Gastrocnemius medialis (tissue), 4 donors: ENCODE measurements at regions not wholly inside any gene's neighbourhood (a gene's known extent, or its start where the extent isn't known, plus 50 kb on each side); places are given as distances from the start of the nearest gene placed in this dataset.

Experiments
- ATAC-seq, 2 donors: fragments of 150-250 bp; one replicate each; pipeline ENCODE4 v1.9.1; 2016
- DNase-seq, 2 donors: peaks; one replicate each; pipeline ENCODE4 v3.0.0-alpha.2; 2019
- H3K27ac ChIP-seq, 4 donors: fragments of 200-600 bp; sonication (generic); 1 replicate in 1 of 4; 2 replicates in 3 of 4; pipeline ENCODE4 v1.5.1; 2016 to 2018; ENCODE audit warnings: mild to moderate bottlenecking in 2 of 4, moderate library complexity in 1 of 4
- H3K27me3 ChIP-seq, 3 donors: fragments of 200-600 bp; sonication (generic) in 2 of 3; 1 replicate in 1 of 3; 2 replicates in 2 of 3; pipeline versions ENCODE4 v1.5.1 to v1.6.0; 2016 to 2019; ENCODE audit warnings: mild to moderate bottlenecking in 1 of 3, moderate library complexity in 1 of 3
- H3K36me3 ChIP-seq, 2 donors: fragments of 200-600 bp; sonication (generic) in 1 of 2; one replicate each; pipeline ENCODE4 v1.5.1; 2017 to 2018
- H3K4me1 ChIP-seq, 2 donors: fragments of 200-600 bp; sonication (generic) in 1 of 2; one replicate each; pipeline ENCODE4 v1.5.1; 2016 to 2017; ENCODE audit warnings: mild to moderate bottlenecking in 2 of 2
- H3K4me3 ChIP-seq, 4 donors: fragments of 200-600 bp; sonication (generic) in 3 of 4; 1 replicate in 1 of 4; 2 replicates in 3 of 4; pipeline ENCODE4 v1.5.1; 2016 to 2019; ENCODE audit warnings: mild to moderate bottlenecking in 2 of 4
- H3K9me3 ChIP-seq, 3 donors: fragments of 200-600 bp; sonication (generic) in 2 of 3; 1 replicate in 1 of 3; 2 replicates in 2 of 3; pipeline ENCODE4 v1.5.1; 2016 to 2019
- POLR2A ChIP-seq, 2 donors: fragments of 450-650 bp; IDR thresholded peaks; one replicate each; pipeline ENCODE4 v1.6.1; 2017; ENCODE audit warnings: antibody characterized with exemption in 2 of 2, mild to moderate bottlenecking in 2 of 2, moderate library complexity in 2 of 2
- in situ Hi-C, 4 donors: fragments of 200-750 bp; cut with MboI; loops; one replicate each; pipeline versions ENCODE4 v1.15.0 to v1.8.0; 2017; ENCODE audit warnings: low sequenced_read_pairs in 4 of 4
- intact Hi-C: fragments of 100-400 bp; cut with DNase I; formaldehyde crosslinking; loops from one replicate; pipeline ENCODE4 v1.15.1; 2023; ENCODE audit warnings: low total_unique reads
- TF ChIP-seq, protein P1 (sequence below), 5 experiments: fragments of 450-650 bp in 3 of 5; fragments of 200-600 bp in 2 of 5; sonication (generic) in 2 of 5; IDR thresholded peaks in 4 of 5; conservative IDR thresholded peaks in 1 of 5; 1 replicate in 4 of 5; 2 replicates in 1 of 5; pipeline ENCODE4 v1.5.1; 2016 to 2019; ENCODE audit warnings: antibody characterized with exemption in 5 of 5, mild to moderate bottlenecking in 3 of 5, moderate library complexity in 3 of 5

DNA sequence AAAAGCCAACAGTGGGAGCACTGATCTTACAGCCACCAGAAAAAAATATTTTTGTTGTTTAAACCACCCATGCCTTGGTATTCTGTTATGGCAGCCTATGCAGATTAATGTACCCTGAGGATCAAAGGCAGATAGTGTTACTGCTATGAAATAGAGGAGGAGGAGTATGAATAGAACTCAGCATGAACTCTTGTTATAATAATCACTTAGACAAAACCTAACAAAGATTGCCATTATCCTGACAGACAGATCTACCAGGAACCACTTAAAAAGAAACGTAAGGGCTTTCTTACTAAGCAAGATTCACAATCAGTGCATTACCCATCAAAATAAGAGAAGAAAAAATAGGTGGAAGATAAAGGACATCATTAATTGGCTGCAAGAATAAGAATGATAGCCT, 558.3 kb downstream of the GALC start:
- Histone ChIP-seq H3K36me3 (no peaks in the 10 kb centered on the region), H3K27ac (no peak overlapping the region), H3K9me3 (no peaks in the 10 kb centered on the region), H3K4me1 (no peaks in the 10 kb centered on the region), H3K27me3 (no peaks in the 10 kb centered on the region), H3K4me3 (no peak overlapping the region)
- DNase-seq (no peak), ATAC-seq (no peak)
- intact Hi-C loops, result no loop called here
- in situ Hi-C loops, result no loop called here
- TF ChIP-seq, protein P1, sequence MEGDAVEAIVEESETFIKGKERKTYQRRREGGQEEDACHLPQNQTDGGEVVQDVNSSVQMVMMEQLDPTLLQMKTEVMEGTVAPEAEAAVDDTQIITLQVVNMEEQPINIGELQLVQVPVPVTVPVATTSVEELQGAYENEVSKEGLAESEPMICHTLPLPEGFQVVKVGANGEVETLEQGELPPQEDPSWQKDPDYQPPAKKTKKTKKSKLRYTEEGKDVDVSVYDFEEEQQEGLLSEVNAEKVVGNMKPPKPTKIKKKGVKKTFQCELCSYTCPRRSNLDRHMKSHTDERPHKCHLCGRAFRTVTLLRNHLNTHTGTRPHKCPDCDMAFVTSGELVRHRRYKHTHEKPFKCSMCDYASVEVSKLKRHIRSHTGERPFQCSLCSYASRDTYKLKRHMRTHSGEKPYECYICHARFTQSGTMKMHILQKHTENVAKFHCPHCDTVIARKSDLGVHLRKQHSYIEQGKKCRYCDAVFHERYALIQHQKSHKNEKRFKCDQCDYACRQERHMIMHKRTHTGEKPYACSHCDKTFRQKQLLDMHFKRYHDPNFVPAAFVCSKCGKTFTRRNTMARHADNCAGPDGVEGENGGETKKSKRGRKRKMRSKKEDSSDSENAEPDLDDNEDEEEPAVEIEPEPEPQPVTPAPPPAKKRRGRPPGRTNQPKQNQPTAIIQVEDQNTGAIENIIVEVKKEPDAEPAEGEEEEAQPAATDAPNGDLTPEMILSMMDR (IDR thresholded peaks at IDR 0.05 in 4 of 5, conservative IDR thresholded peaks at IDR 0.05 in 1 of 5), result no peak
- TF ChIP-seq POLR2A (IDR thresholded peaks at IDR 0.05), result no peak

DNA sequence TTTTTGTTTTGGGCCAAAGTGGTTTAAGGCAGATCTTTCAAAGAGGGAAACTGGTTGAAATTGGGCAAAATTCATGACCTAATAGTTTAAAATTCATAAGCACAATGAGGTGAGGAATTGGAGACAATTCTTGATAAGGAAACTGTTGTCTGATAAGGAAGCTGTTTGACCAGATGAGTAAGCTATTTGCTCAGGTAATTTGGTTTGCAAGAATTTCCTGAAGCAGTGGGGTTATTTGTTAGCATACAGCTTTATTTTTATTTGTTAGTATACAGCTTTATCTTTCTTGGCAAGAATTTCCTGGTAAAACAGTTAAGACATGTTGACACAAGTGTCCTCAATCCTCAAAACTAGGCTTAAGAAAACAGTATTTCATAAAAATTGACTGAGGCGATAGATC, 559.0 kb downstream of the GALC start:
- Histone ChIP-seq H3K4me1 (no peaks in the 10 kb centered on the region), H3K36me3 (no peaks in the 10 kb centered on the region), H3K27ac (no peak overlapping the region), H3K9me3 (no peaks in the 10 kb centered on the region), H3K4me3 (no peak overlapping the region), H3K27me3 (no peaks in the 10 kb centered on the region)
- ATAC-seq, result no peak
- intact Hi-C loops, result no loop called here
- DNase-seq, result no peak
- in situ Hi-C loops, result no loop called here
- no peak for TF ChIP-seq POLR2A (IDR thresholded peaks at IDR 0.05)
- TF ChIP-seq, protein P1 (IDR thresholded peaks at IDR 0.05 in 4 of 5, conservative IDR thresholded peaks at IDR 0.05 in 1 of 5), result no peak

DNA sequence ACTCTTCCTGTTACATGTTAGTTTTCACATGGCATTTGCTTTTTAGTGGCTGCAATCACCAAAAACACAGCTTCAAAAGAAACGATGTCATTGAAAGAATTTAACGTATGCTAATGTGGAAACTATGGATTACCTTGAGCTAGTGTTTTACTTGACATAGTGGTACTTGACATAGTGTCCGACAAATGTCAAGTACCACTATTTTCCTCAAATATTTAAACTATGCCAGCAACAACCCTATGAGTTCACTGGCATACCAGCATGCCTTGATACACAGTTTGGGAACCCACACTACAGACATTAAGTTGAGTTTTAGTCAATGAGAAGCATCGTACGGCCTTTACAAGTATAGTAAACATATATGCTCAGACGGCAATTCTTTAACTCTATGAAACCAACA, 560.3 kb downstream of the GALC start:
- no peaks in the 10 kb centered on the region for H3K27me3 ChIP-seq
- no peaks in the 10 kb centered on the region for H3K9me3 ChIP-seq
- no peaks in the 10 kb centered on the region for H3K4me1 ChIP-seq
- no peak for ATAC-seq
- H3K36me3 ChIP-seq, result no peaks in the 10 kb centered on the region
- intact Hi-C loops (no loop called here), in situ Hi-C loops (no loop called here)
- TF ChIP-seq POLR2A (IDR thresholded peaks at IDR 0.05), result no peak
- TF ChIP-seq, protein P1 (IDR thresholded peaks at IDR 0.05 in 4 of 5, conservative IDR thresholded peaks at IDR 0.05 in 1 of 5), result no peak
- no peak overlapping the region for H3K27ac ChIP-seq
- H3K4me3 ChIP-seq, result no peak overlapping the region
- no peak for DNase-seq

DNA sequence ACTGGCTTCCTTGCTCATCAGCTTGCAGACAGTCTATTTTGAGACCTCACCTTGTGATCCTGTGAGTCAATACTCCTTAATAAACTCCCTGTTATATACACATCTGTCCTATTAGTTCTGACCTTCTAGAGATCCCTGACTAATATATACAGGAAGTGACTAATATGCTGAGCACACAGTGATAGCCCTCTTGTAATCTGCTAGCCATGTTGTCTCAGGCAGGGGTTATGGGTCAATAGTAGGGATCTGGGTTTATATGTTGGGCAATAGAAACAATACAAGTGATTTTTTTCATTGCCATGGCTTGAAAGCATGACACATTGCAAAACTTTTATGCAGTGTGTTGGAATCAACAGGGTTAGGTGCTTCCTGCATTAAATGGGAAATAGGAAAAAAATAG, 562.2 kb downstream of the GALC start:
- no peak for TF ChIP-seq POLR2A (IDR thresholded peaks at IDR 0.05)
- TF ChIP-seq, protein P1 (IDR thresholded peaks at IDR 0.05 in 4 of 5, conservative IDR thresholded peaks at IDR 0.05 in 1 of 5), result no peak
- no peaks in the 10 kb centered on the region for H3K36me3 ChIP-seq
- no peak overlapping the region for H3K27ac ChIP-seq
- intact Hi-C loops, result no loop called here
- no peak overlapping the region for H3K4me3 ChIP-seq
- in situ Hi-C loops, result no loop called here
- ATAC-seq (no peak), DNase-seq (no peak)
- no peaks in the 10 kb centered on the region for H3K27me3 ChIP-seq
- H3K4me1 ChIP-seq, result no peaks in the 10 kb centered on the region
- no peaks in the 10 kb centered on the region for H3K9me3 ChIP-seq

DNA sequence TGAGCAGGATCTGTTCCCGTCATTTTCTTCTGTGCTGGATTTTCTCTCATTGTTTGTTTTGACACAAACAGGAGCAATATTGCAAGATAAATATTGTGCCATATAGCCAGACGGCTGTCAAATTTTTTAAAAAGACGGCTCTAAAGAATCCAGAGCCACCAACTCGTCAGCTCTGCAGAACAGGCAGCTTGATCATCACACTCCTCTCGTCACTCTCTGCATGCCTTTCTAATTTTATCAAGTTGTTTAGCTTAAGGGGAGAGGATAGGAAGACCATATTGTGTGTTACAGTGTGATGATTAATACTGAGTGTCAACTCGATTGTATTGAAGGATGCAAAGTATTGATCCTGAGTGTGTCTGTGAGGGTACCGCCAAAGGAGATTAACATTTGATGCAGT, 562.8 kb downstream of the GALC start:
- in situ Hi-C loops, result no loop called here
- H3K4me3 ChIP-seq, result no peak overlapping the region

More for the DNA sequence above, 562.8 kb downstream of the GALC start:
- Histone ChIP-seq H3K27me3 (no peaks in the 10 kb centered on the region), H3K27ac (no peak overlapping the region), H3K9me3 (no peaks in the 10 kb centered on the region), H3K36me3 (no peaks in the 10 kb centered on the region), H3K4me1 (no peaks in the 10 kb centered on the region)
- no peak for ATAC-seq
- no peak for TF ChIP-seq POLR2A (IDR thresholded peaks at IDR 0.05)
- TF ChIP-seq, protein P1 (IDR thresholded peaks at IDR 0.05 in 4 of 5, conservative IDR thresholded peaks at IDR 0.05 in 1 of 5), result no peak
- intact Hi-C loops, result no loop called here
- no peak for DNase-seq
